GM12874 (cell line): ENCODE measurements at regions not wholly inside any gene's neighbourhood (a gene's known extent, or its start where the extent isn't known, plus 50 kb on each side); places are given as distances from the start of the nearest gene placed in this dataset.

ENCODE experiments used
- TF ChIP-seq, protein P1 (sequence below): IDR thresholded peaks from 2 replicates; pipeline ENCODE4 v1.5.1; 2011; ENCODE audit warnings: low read depth, mild to moderate bottlenecking, control low read depth, low read length, moderate library complexity; ENCODE audit not compliant: insufficient read depth

GRCh38 chr1:148264374-148265276 lies 112.5 kb upstream of the NBPF11 start:
- TF ChIP-seq, protein P1, sequence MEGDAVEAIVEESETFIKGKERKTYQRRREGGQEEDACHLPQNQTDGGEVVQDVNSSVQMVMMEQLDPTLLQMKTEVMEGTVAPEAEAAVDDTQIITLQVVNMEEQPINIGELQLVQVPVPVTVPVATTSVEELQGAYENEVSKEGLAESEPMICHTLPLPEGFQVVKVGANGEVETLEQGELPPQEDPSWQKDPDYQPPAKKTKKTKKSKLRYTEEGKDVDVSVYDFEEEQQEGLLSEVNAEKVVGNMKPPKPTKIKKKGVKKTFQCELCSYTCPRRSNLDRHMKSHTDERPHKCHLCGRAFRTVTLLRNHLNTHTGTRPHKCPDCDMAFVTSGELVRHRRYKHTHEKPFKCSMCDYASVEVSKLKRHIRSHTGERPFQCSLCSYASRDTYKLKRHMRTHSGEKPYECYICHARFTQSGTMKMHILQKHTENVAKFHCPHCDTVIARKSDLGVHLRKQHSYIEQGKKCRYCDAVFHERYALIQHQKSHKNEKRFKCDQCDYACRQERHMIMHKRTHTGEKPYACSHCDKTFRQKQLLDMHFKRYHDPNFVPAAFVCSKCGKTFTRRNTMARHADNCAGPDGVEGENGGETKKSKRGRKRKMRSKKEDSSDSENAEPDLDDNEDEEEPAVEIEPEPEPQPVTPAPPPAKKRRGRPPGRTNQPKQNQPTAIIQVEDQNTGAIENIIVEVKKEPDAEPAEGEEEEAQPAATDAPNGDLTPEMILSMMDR: no peak

DNA sequence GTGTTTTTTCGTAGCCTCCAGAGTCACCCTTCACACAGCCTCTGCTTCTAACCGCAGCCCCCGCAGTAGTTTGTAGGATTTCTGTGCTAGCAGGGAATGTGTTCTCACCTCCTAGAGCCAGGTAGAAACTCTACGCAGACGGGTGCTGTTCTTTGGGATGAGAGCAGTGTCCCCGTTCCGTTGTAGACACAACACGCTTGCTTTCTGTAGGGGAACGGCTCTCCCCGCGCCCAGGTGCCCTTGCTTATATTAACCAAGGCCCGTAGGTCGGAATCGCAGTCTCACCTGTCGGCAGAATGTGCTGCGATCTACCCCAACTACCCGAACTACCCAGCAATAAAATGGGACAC lies 111.8 kb upstream of the NBPF11 start:
- TF ChIP-seq, protein P1: no peak

DNA sequence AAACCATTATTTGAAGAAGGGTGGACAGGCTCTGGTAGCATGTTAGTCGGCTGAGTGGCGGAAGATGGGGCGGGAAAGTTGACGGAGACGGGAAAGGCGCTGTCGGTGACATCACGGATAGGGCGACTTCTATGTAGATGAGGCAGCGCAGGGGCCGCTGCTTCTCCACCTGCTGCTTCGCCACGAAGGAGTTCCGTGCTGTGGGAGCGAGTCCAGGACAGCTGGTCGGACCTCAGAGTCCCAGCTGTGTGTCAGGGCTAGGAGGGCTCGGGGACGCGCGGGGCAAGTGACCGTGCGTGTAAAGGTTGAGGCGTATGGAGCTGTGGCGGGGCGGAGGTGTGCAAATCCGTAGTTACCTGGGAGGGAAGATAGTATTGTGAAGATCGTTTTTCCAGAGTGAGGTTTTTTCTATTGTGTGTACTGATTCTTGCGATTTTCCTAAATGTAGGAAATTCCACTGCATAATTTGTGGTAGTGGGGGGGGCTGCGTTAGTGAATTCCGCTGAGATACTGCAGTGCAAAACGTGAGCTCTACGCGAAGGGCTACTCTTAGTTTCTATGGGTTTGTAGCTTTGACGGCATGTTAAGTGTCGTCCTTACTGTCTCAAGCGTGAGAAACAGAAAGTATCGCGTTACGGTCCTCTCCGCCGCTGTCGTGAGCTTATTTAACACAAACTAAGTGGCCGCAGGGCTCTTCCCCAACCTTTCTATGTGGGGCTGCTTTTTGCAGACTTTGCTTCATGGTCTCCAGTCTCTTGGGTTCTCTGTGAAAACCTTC lies 111.2 kb upstream of the NBPF11 start:
- TF ChIP-seq, protein P1: no peak

DNA sequence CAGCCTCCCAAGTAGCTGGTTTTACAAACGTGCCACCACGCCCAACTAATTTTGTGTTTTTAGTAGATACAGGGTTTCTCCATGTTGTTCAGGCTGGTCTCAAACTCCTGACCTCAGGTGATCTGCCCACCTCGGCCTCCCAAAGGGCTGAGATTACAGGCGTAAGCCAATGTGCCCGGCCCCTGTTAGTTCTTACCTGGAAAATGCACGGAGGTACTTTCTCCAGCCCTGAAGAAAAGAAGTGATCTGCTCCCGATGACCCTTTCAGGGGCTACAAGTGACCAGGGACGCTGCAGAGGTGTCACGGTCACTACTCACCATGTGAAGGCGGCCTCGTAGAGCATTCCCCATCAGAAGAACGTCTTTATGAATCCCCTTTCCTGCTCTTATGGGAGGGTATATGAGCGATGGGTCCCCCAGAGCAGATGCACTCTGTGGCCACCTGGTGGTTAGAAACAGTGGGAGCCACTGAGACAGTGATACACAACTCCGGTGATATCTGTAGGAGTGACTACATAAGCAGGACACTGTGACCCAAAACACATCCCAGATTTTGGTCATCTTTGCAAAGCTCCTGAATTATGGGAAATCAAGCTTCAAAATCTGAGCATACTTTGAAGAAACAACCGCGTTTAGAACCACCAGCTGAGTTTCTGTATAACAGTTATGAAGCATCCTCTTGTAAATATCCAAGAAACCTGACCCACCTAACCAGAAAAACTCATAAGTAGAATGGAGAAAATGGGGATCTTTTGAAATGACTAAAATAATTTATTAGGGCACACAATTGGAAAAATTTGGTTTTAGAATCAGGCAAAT lies 102.7 kb upstream of the NBPF11 start:
- TF ChIP-seq, protein P1: peak; percentile 55
